ENCODE measurements at regions not wholly inside any gene's neighbourhood (a gene's known extent, or its start where the extent isn't known, plus 50 kb on each side); places are given as distances from the start of the nearest gene placed in this dataset.

DNA sequence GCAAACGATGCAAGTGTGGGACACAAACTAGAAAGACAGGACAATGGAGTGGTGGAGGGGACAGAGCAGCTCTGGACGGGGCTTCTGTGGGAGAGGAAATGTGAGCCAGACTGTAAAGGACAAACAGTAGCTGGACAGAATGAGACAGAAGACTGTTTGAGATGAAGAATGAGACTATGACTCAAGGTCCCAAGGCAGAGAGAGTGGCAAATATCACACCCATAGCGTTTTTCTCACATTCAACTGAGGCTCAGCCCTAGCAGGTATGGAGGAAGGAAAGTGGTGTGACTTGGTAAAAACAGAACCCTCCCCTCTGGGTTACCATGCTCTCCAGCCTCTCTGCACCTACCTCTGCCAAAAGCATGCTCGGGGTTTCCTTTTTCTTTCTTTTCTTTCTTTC lies 96.5 kb downstream of the RPL27A start:
- Histone ChIP-seq H2AFZ (ENCODE audit: low read length) (no peak overlapping the region), H3K9me2 (ENCODE audit: insufficient read depth, low read length) (no peaks in the 10 kb centered on the region), H3K79me2 (ENCODE audit: insufficient read depth, low read depth, low read length) (no peaks in the 10 kb centered on the region), H3K4me3 (ENCODE audit: low read depth, low read length, poor library complexity, severe bottlenecking) (no peak overlapping the region), H3K36me3 (ENCODE audit: insufficient read depth, low read length) (no peaks in the 10 kb centered on the region), H3K9me3 (ENCODE audit: low read length) (no peaks in the 10 kb centered on the region), H3K4me2 (ENCODE audit: low read length) (no peak overlapping the region), H3K4me1 (ENCODE audit: insufficient read depth, low read length, poor library complexity, severe bottlenecking) (no peaks in the 10 kb centered on the region), H3K27ac (ENCODE audit: low read depth, low read length, poor library complexity, severe bottlenecking) (no peak overlapping the region), H4K20me1 (ENCODE audit: insufficient read depth, low read length) (no peaks in the 10 kb centered on the region)
- no TSS peak for BruUV-seq (replicated peaks)
- CTCF ChIA-PET (ENCODE audit: unreplicated experiment), result no interaction called here
- TF ChIP-seq, protein P1, sequence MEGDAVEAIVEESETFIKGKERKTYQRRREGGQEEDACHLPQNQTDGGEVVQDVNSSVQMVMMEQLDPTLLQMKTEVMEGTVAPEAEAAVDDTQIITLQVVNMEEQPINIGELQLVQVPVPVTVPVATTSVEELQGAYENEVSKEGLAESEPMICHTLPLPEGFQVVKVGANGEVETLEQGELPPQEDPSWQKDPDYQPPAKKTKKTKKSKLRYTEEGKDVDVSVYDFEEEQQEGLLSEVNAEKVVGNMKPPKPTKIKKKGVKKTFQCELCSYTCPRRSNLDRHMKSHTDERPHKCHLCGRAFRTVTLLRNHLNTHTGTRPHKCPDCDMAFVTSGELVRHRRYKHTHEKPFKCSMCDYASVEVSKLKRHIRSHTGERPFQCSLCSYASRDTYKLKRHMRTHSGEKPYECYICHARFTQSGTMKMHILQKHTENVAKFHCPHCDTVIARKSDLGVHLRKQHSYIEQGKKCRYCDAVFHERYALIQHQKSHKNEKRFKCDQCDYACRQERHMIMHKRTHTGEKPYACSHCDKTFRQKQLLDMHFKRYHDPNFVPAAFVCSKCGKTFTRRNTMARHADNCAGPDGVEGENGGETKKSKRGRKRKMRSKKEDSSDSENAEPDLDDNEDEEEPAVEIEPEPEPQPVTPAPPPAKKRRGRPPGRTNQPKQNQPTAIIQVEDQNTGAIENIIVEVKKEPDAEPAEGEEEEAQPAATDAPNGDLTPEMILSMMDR (conservative IDR thresholded peaks at IDR 0.05; ENCODE audit: low read length), result no peak
- no peak for TF ChIP-seq EZH2phosphoT487 (IDR thresholded peaks at IDR 0.05; ENCODE audit: borderline replicate concordance, low read depth, low read length)
- intact Hi-C loops (cut with micrococcal nuclease; ENCODE audit: unreplicated experiment), result no loop called here
- POLR2A ChIA-PET, result interaction anchor here (0.7 kb wide), 1 partner anchor 56 kb away, joined by 4 read pairs; no protein-coding TSS in a partner anchor
- DNase-seq (ENCODE audit: low spot score), result no peak

DNA sequence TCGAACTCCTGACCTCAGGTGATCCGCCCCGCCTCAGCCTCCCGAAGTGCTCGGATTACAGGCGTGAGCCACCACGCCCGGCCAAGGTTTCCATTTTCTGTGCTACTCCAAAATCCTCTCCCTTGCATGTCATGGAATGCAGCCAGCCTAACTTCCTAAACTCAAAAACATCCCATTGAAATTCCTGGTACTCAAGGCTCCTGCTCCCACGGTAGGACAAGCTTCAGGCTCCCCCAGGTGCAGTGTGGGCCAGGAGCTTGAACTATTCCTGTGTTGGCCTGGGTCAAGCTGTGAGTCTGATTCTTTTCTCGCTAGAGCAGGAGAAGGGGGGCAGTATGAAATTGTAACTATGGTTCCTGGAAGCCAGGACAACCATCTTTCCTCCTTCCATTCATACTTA lies 97.1 kb downstream of the RPL27A start:
- no TSS peak for BruUV-seq (replicated peaks)
- CTCF ChIA-PET (ENCODE audit: unreplicated experiment), result no interaction called here
- POLR2A ChIA-PET, result no interaction called here

DNA sequence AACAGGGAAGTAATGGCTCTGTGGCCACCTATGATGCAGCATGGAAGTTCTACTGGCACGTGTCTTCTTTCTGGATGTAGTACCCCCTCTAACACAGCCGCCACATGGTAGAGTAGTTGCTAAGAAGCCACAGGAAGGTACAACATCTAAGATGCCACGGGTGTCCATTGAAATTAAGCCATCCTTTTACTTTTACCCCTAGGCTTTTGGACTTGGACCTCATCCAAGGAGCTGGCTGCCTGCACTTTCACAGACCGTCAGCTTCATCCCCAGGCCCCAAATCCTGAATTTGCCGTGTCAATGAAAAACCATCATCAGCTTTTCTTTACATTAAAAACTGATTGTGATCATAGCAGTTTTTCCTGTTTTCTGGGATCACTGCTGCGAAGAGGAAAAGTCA lies 102.4 kb downstream of the RPL27A start:
- CTCF ChIA-PET (ENCODE audit: unreplicated experiment), result no interaction called here
- no peak overlapping the region for H3K27ac ChIP-seq (ENCODE audit: low read depth, low read length, poor library complexity, severe bottlenecking)
- H3K4me1 ChIP-seq (ENCODE audit: insufficient read depth, low read length, poor library complexity, severe bottlenecking), result no peaks in the 10 kb centered on the region
- H3K4me2 ChIP-seq (ENCODE audit: low read length), result no peak overlapping the region
- no peak overlapping the region for H3K4me3 ChIP-seq (ENCODE audit: low read depth, low read length, poor library complexity, severe bottlenecking)
- intact Hi-C loops (cut with micrococcal nuclease; ENCODE audit: unreplicated experiment), result no loop called here
- no peaks in the 10 kb centered on the region for H3K9me3 ChIP-seq (ENCODE audit: low read length)
- no peaks in the 10 kb centered on the region for H3K36me3 ChIP-seq (ENCODE audit: insufficient read depth, low read length)
- BruUV-seq (replicated peaks), result no TSS peak
- TF ChIP-seq, protein P1 (conservative IDR thresholded peaks at IDR 0.05; ENCODE audit: low read length), result no peak
- TF ChIP-seq EZH2phosphoT487 (IDR thresholded peaks at IDR 0.05; ENCODE audit: borderline replicate concordance, low read depth, low read length), result no peak
- no peaks in the 10 kb centered on the region for H3K9me2 ChIP-seq (ENCODE audit: insufficient read depth, low read length)
- H3K79me2 ChIP-seq (ENCODE audit: insufficient read depth, low read depth, low read length), result no peaks in the 10 kb centered on the region
- DNase-seq (ENCODE audit: low spot score), result no peak
- no peak overlapping the region for H2AFZ ChIP-seq (ENCODE audit: low read length)
- POLR2A ChIA-PET, result interaction anchor here (0.7 kb wide), 1 partner anchor 552 kb away, joined by 3 read pairs; no protein-coding TSS in a partner anchor
- H4K20me1 ChIP-seq (ENCODE audit: insufficient read depth, low read length), result no peaks in the 10 kb centered on the region

More for the DNA sequence above, 97.1 kb downstream of the RPL27A start:
- no peak for DNase-seq (ENCODE audit: low spot score)
- no peak overlapping the region for H3K27ac ChIP-seq (ENCODE audit: low read depth, low read length, poor library complexity, severe bottlenecking)
- H2AFZ ChIP-seq (ENCODE audit: low read length), result no peak overlapping the region
- H3K4me1 ChIP-seq (ENCODE audit: insufficient read depth, low read length, poor library complexity, severe bottlenecking), result no peaks in the 10 kb centered on the region
- H3K4me2 ChIP-seq (ENCODE audit: low read length), result no peak overlapping the region
- TF ChIP-seq EZH2phosphoT487 (IDR thresholded peaks at IDR 0.05; ENCODE audit: borderline replicate concordance, low read depth, low read length), result no peak
- TF ChIP-seq, protein P1 (conservative IDR thresholded peaks at IDR 0.05; ENCODE audit: low read length), result no peak
- no peak overlapping the region for H3K4me3 ChIP-seq (ENCODE audit: low read depth, low read length, poor library complexity, severe bottlenecking)
- H3K9me2 ChIP-seq (ENCODE audit: insufficient read depth, low read length), result no peaks in the 10 kb centered on the region
- intact Hi-C loops (cut with micrococcal nuclease; ENCODE audit: unreplicated experiment), result no loop called here
- H4K20me1 ChIP-seq (ENCODE audit: insufficient read depth, low read length), result no peaks in the 10 kb centered on the region
- no peaks in the 10 kb centered on the region for H3K9me3 ChIP-seq (ENCODE audit: low read length)
- H3K79me2 ChIP-seq (ENCODE audit: insufficient read depth, low read depth, low read length), result no peaks in the 10 kb centered on the region
- no peaks in the 10 kb centered on the region for H3K36me3 ChIP-seq (ENCODE audit: insufficient read depth, low read length)

Data from OCI-LY7 (cell line).